HFFc6 (cell line): ENCODE measurements at regions not wholly inside any gene's neighbourhood (a gene's known extent, or its start where the extent isn't known, plus 50 kb on each side); places are given as distances from the start of the nearest gene placed in this dataset.
A peak's percentile ranks its signal among the peaks of the same experiment; 100 is the strongest.
"Not testable (repeated sequence)": the region's sequence is repeated elsewhere in the genome, so short reads cannot be mapped to it uniquely, and the experiment has no call there.

Experiments used
- DNase-seq: peaks from one replicate; pipeline ENCODE4 v3.0.0-alpha.2; 2018
- H3K27ac Mint-ChIP-seq: 2 replicates; pipeline ENCODE4 v1.8.0; 2020; ENCODE audit warnings: mild to moderate bottlenecking, mixed read lengths
- H3K27me3 Mint-ChIP-seq: 2 replicates; pipeline ENCODE4 v1.8.0; 2021; ENCODE audit warnings: mild to moderate bottlenecking, moderate library complexity, mixed read lengths; ENCODE audit not compliant: insufficient read depth
- H3K36me3 Mint-ChIP-seq: 2 replicates; pipeline ENCODE4 v1.8.0; 2021; ENCODE audit warnings: low read depth, mixed read lengths
- H3K4me1 Mint-ChIP-seq: 2 replicates; pipeline ENCODE4 v1.8.0; 2020; ENCODE audit warnings: low read depth, mixed read lengths
- H3K4me3 Mint-ChIP-seq: 2 replicates; pipeline ENCODE4 v1.8.0; 2020; ENCODE audit warnings: mild to moderate bottlenecking, moderate library complexity, mixed read lengths
- H3K9me3 Mint-ChIP-seq: 2 replicates; pipeline ENCODE4 v1.8.0; 2020; ENCODE audit warnings: mild to moderate bottlenecking, mixed read lengths
- TF ChIP-seq, protein P1 (sequence below): fragments of 200-600 bp; sonication (generic); IDR thresholded peaks from 2 replicates; pipeline ENCODE4 v1.5.0; 2021; ENCODE audit warnings: antibody characterized with exemption, mild to moderate bottlenecking

- peaks cover 8% of the 10 kb centered on the region for H3K9me3 Mint-ChIP-seq
- no peak overlapping the region for H3K27ac Mint-ChIP-seq
- TF ChIP-seq, protein P1, sequence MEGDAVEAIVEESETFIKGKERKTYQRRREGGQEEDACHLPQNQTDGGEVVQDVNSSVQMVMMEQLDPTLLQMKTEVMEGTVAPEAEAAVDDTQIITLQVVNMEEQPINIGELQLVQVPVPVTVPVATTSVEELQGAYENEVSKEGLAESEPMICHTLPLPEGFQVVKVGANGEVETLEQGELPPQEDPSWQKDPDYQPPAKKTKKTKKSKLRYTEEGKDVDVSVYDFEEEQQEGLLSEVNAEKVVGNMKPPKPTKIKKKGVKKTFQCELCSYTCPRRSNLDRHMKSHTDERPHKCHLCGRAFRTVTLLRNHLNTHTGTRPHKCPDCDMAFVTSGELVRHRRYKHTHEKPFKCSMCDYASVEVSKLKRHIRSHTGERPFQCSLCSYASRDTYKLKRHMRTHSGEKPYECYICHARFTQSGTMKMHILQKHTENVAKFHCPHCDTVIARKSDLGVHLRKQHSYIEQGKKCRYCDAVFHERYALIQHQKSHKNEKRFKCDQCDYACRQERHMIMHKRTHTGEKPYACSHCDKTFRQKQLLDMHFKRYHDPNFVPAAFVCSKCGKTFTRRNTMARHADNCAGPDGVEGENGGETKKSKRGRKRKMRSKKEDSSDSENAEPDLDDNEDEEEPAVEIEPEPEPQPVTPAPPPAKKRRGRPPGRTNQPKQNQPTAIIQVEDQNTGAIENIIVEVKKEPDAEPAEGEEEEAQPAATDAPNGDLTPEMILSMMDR = no peak
- H3K4me1 Mint-ChIP-seq = peaks cover 25% of the 10 kb centered on the region
- H3K4me3 Mint-ChIP-seq = no peak overlapping the region
- peaks cover 12% of the 10 kb centered on the region for H3K36me3 Mint-ChIP-seq
- H3K27me3 Mint-ChIP-seq = no peaks in the 10 kb centered on the region
- DNase-seq = no peak
These were observed 924.0 kb downstream of the LTN1 start for GRCh38 chr21:28068455-28069358.

DNA sequence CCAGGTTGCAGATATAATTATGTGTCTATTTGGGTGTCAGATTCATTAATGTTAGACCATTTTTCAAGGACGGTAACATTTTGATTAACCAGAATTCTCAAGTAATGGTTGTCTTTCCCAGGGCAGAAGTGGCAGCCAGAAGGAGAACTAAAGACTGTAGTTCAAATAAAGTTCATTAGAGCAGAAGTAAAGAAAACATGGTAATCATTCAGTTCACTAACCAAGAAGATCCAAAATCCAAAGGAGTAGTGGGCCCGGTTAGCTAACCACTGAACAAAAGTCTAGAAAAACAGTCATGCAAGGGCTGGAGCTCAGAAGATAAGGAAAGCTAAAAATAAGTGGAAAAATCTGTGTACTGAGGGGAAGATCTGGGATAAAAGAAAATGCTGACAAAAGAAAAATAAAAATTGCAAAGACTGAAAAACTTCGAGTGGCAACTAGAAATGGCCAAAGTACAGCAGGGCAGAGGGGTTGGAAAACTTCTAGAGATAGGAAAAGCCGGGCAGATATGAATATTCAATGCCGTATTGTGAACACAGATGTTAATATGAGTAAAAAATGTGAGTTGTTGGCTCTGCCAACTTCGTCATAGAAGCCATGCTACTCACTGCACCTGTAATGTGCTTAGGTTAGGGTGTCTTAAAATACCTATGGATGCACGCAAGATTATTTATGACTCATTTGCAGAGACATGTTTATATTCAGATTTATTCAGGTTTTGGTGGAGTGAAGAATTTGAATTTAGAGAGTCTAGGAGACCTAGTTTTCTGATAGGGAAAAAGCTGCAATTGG lies 925.9 kb downstream of the LTN1 start:
- no peaks in the 10 kb centered on the region for H3K9me3 Mint-ChIP-seq
- no peaks in the 10 kb centered on the region for H3K27me3 Mint-ChIP-seq
- peaks cover 1% of the 10 kb centered on the region; the same call in 1 of the 2 replicates for H3K36me3 Mint-ChIP-seq
- DNase-seq = no peak
- H3K4me3 Mint-ChIP-seq = no peak overlapping the region
- H3K4me1 Mint-ChIP-seq = peaks cover 25% of the 10 kb centered on the region
- TF ChIP-seq, protein P1 = no peak
- no peak overlapping the region for H3K27ac Mint-ChIP-seq

DNA sequence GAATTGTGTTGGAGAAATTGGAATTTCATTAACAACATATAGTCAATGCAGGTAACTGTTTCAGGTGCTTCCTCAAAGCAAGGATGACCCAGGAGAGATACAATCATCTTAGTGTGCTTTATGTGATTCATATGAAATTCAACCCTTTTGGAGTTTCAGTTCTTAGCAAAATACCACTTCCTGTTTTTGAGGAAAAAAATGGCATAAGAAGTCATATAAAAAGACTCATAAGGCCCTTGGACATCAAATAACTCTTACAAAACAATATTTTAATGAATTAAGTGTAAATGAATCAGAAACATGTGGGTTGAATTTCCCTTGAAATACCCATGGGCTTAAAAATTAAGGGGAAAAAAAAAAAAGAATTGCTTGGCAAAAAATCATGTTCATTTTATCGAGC lies 926.6 kb downstream of the LTN1 start:
- TF ChIP-seq, protein P1 = no peak
- no peak for DNase-seq
- H3K27me3 Mint-ChIP-seq = no peaks in the 10 kb centered on the region

GRCh38 chr21:28063241-28064216 lies 929.1 kb downstream of the LTN1 start:
- H3K9me3 Mint-ChIP-seq = no peaks in the 10 kb centered on the region; the same call in 1 of the 2 replicates
- peaks cover 14% of the 10 kb centered on the region for H3K4me1 Mint-ChIP-seq
- no peak for DNase-seq
- TF ChIP-seq, protein P1 = no peak
- no peak overlapping the region for H3K4me3 Mint-ChIP-seq
- no peaks in the 10 kb centered on the region for H3K36me3 Mint-ChIP-seq
- no peak overlapping the region for H3K27ac Mint-ChIP-seq
- no peaks in the 10 kb centered on the region for H3K27me3 Mint-ChIP-seq

More for the DNA sequence above, 926.6 kb downstream of the LTN1 start:
- Mint-ChIP-seq H3K4me1 (peaks cover 25% of the 10 kb centered on the region), H3K27ac (no peak overlapping the region), H3K36me3 (no peaks in the 10 kb centered on the region), H3K4me3 (no peak overlapping the region), H3K9me3 (no peaks in the 10 kb centered on the region)

- not testable (repeated sequence) for DNase-seq, H3K36me3 Mint-ChIP-seq, H3K9me3 Mint-ChIP-seq, H3K27me3 Mint-ChIP-seq, H3K4me3 Mint-ChIP-seq
- Mint-ChIP-seq H3K27ac (peak overlapping the region; percentile 29; the same call in 1 of the 2 replicates), H3K4me1 (peaks cover 23% of the 10 kb centered on the region)
These were observed 939.7 kb downstream of the LTN1 start for GRCh38 chr21:28052956-28053355.
